Endothelial cell of umbilical vein (primary cell): ENCODE measurements at regions not wholly inside any gene's neighbourhood (a gene's known extent, or its start where the extent isn't known, plus 50 kb on each side); places are given as distances from the start of the nearest gene placed in this dataset.

Experiments
- BruUV-seq: library from RNA; stranded (reverse); fragments of 400-500 nt; replicated peaks from 2 replicates; lab custom pipeline; 2021; lab: Mats Ljungman, UMichigan
- CTCF ChIA-PET: fragments of 300-600, 350-600 bp; sonication (Branson Sonifier 250); formaldehyde crosslinking; loops from one replicate; lab custom pipeline; 2021; ENCODE audit warnings: antibody characterized with exemption, inconsistent platforms; lab: Charles Lee
- POLR2A ChIA-PET: fragments of 300-600, 350-600 bp; sonication (Branson Sonifier 250); formaldehyde crosslinking; loops from one replicate; lab custom pipeline; 2021; ENCODE audit warnings: antibody characterized with exemption, inconsistent platforms; lab: Charles Lee
- DNase-seq: peaks from one replicate; pipeline ENCODE4 v3.0.0-alpha.2; 2011; ENCODE audit warnings: low read depth, low spot score
- FAIRE-seq: peaks from 2 replicates; lab custom pipeline; 2011; peaks lifted over from hg19 to GRCh38; lab: Jason Lieb, UNC
- H2AFZ ChIP-seq: 2 replicates; pipeline ENCODE4 v1.6.0; 2012; ENCODE audit warnings: low read depth, low read length, control low read depth, inconsistent platforms
- H3K27ac ChIP-seq: 2 replicates; pipeline ENCODE4 v1.5.1; 2011; ENCODE audit warnings: low read depth, mild to moderate bottlenecking, control low read depth, low read length, moderate library complexity; ENCODE audit not compliant: insufficient read depth
- H3K27me3 ChIP-seq, 2 experiments: 2 replicates each; pipeline versions ENCODE4 v1.6.0 to v1.6.1; 2011; ENCODE audit warnings: low read length in 2 of 2, mixed read lengths in 1 of 2; ENCODE audit not compliant: control insufficient read depth in 2 of 2, insufficient read depth in 2 of 2
- H3K36me3 ChIP-seq, 2 experiments: 2 replicates in 1 of 2; 3 replicates in 1 of 2; pipeline ENCODE4 v1.5.1; 2011; ENCODE audit warnings: low read length in 2 of 2, mild to moderate bottlenecking in 1 of 2, moderate library complexity in 1 of 2; ENCODE audit not compliant: control insufficient read depth in 2 of 2, insufficient read depth in 2 of 2; ENCODE audit errors: extremely low read depth in 1 of 2
- H3K4me1 ChIP-seq: 3 replicates; pipeline ENCODE4 v1.5.1; 2011; ENCODE audit warnings: mild to moderate bottlenecking, low read length; ENCODE audit not compliant: control insufficient read depth, insufficient read depth; ENCODE audit errors: extremely low read depth
- H3K4me2 ChIP-seq: 2 replicates; pipeline ENCODE4 v1.6.1; 2011; ENCODE audit warnings: low read length, control low read depth, mixed read lengths; ENCODE audit not compliant: insufficient read depth
- H3K4me3 ChIP-seq, 3 experiments: fragments of 200-600 bp in 1 of 3; sonication (generic), shearing (Covaris generic) in 1 of 3; replicated peaks in 1 of 3; 2 replicates each; pipeline ENCODE4 v1.5.1; 2011 to 2016; ENCODE audit warnings: control low read depth in 3 of 3, low read length in 3 of 3, mild to moderate bottlenecking in 2 of 3, inconsistent platforms in 1 of 3, low read depth in 1 of 3, moderate library complexity in 1 of 3; ENCODE audit not compliant: insufficient read depth in 1 of 3
- H3K79me2 ChIP-seq: 2 replicates; pipeline ENCODE4 v1.6.0; 2012; ENCODE audit warnings: low read length, inconsistent platforms; ENCODE audit not compliant: control insufficient read depth, insufficient read depth
- H3K9ac ChIP-seq: replicated peaks from 2 replicates; pipeline ENCODE3; 2011; ENCODE audit warnings: low read length, control low read depth; ENCODE audit not compliant: insufficient read depth; ENCODE audit errors: extremely low read depth
- H3K9me1 ChIP-seq: replicated peaks from 3 replicates; pipeline ENCODE4 v1.6.0; 2011; ENCODE audit warnings: mild to moderate bottlenecking, low read length; ENCODE audit not compliant: control insufficient read depth, insufficient read depth; ENCODE audit errors: extremely low read depth
- H3K9me3 ChIP-seq: replicated peaks from 2 replicates; pipeline ENCODE4 v1.5.1; 2012; ENCODE audit warnings: low read length, inconsistent platforms; ENCODE audit not compliant: control insufficient read depth, insufficient read depth
- H4K20me1 ChIP-seq: replicated peaks from 2 replicates; pipeline ENCODE3; 2011; ENCODE audit warnings: mild to moderate bottlenecking, low read length; ENCODE audit not compliant: control insufficient read depth, insufficient read depth; ENCODE audit errors: extremely low read depth
- EZH2 ChIP-seq: IDR thresholded peaks from 2 replicates; pipeline ENCODE4 v1.6.1; 2012; ENCODE audit warnings: borderline replicate concordance, low read depth, mild to moderate bottlenecking, moderate library complexity, low read length, inconsistent platforms; ENCODE audit not compliant: severe bottlenecking
- FOS ChIP-seq: IDR thresholded peaks from 2 replicates; pipeline ENCODE4 v1.6.1; 2011; ENCODE audit warnings: mild to moderate bottlenecking, low read length, moderate library complexity, borderline replicate concordance; ENCODE audit not compliant: insufficient read depth
- GATA2 ChIP-seq: IDR thresholded peaks from 2 replicates; pipeline ENCODE4 v1.7.0; 2011; ENCODE audit warnings: low read depth, mild to moderate bottlenecking, moderate library complexity, mixed read lengths, low read length; ENCODE audit not compliant: insufficient read length, insufficient read depth
- JUN ChIP-seq: IDR thresholded peaks from 2 replicates; pipeline ENCODE4 v1.6.1; 2011; ENCODE audit warnings: borderline replicate concordance, low read depth; ENCODE audit not compliant: insufficient read length, insufficient read depth
- MYC ChIP-seq: IDR thresholded peaks from one replicate; pipeline ENCODE4 v1.6.1; 2011; ENCODE audit warnings: mild to moderate bottlenecking, low read depth, low read length
- POLR2A ChIP-seq: IDR thresholded peaks from 2 replicates; pipeline ENCODE4 v1.6.1; 2012; ENCODE audit warnings: low read depth, mild to moderate bottlenecking, control low read depth, low read length
- POLR2AphosphoS5 ChIP-seq: IDR thresholded peaks from 2 replicates; pipeline ENCODE4 v1.6.1; 2012; ENCODE audit warnings: low read depth, mild to moderate bottlenecking, control low read depth, low read length, moderate library complexity; ENCODE audit not compliant: insufficient read depth
- dilution Hi-C: fragments of 300-500 bp; cut with MboI; formaldehyde crosslinking; loops from one replicate; pipeline ENCODE4 v1.15.0; 2019; ENCODE audit warnings: low sequenced_read_pairs; ENCODE audit not compliant: extremely low pct_ligation_motif_present
- intact Hi-C: fragments of 100-400 bp; cut with micrococcal nuclease; formaldehyde crosslinking; loops from one replicate; pipeline ENCODE4 v1.10.0; 2022
- TF ChIP-seq, protein P1 (sequence below): IDR thresholded peaks from 2 replicates; pipeline ENCODE4 v1.6.1; 2011; ENCODE audit not compliant: insufficient read depth, insufficient read length
- TF ChIP-seq, protein P2 (sequence below), 2 donors: IDR thresholded peaks; 1 replicate in 1 of 2; 2 replicates in 1 of 2; pipeline ENCODE4 v1.5.1; 2011; ENCODE audit warnings: low read length in 2 of 2, mild to moderate bottlenecking in 2 of 2, moderate library complexity in 2 of 2, control low read depth in 1 of 2, inconsistent platforms in 1 of 2, low read depth in 1 of 2; ENCODE audit not compliant: insufficient read depth in 1 of 2; ENCODE audit errors: extremely low read depth in 1 of 2

DNA sequence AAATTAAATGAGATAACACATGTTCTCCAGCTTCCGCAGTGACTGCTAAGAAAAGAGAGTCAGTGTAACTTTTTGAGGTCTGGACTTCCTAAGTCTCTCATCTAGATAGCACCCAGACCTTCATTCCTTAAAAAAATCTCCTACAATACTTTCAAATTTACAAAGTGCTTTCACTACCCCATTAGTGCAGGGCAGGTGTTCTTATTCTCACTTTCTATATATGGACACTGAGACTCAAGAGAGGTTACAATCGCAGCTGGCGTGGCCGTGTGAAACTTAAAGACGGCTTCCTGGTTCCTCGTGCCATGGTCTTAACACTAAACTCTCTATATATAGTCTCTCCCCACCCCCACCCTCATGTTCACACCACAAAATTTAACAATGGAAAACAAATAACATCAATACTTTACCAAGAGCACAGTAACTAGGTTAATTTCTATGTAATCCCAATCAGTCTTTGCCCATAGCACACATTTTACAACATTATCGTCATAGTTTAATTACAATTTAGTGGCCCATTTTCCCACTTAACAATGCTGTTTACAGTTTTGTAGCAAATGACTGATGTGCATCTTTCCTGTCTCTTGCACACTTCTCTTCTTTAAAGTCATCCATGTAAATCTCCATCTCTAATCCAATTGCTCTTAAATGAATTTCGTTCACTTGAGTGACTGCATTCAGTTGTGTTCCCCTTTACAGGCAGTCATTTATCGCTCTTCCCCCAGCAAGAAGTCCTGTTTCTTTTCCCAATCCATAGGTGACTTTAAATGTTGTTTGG, 78.8 kb upstream of the ARID1B start:
- Histone ChIP-seq H3K36me3 (no peaks in the 10 kb centered on the region), H3K9me1 (no peaks in the 10 kb centered on the region), H3K9ac (no peak overlapping the region), H3K79me2 (no peaks in the 10 kb centered on the region), H2AFZ (no peak overlapping the region), H3K27me3 (peaks cover under 1 to 2% of the 10 kb centered on the region in 2 experiments), H3K9me3 (no peaks in the 10 kb centered on the region), H3K27ac (no peak overlapping the region), H4K20me1 (no peaks in the 10 kb centered on the region), H3K4me3 (no peak overlapping the region), H3K4me1 (peaks cover 12% of the 10 kb centered on the region), H3K4me2 (no peak overlapping the region)
- TF ChIP-seq MYC (no peak), GATA2 (no peak), JUN (no peak), POLR2A (no peak), EZH2 (no peak)
- TF ChIP-seq, protein P1, sequence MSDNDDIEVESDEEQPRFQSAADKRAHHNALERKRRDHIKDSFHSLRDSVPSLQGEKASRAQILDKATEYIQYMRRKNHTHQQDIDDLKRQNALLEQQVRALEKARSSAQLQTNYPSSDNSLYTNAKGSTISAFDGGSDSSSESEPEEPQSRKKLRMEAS = no peak
- BruUV-seq = no TSS peak
- FAIRE-seq = no peak
- intact Hi-C loops = loop anchor here (1.0 to 2.0 kb wide), 2 partner anchors 11 to 78 kb away; partner anchors contain the start of gene ARID1B
- ChIA-PET POLR2A (no interaction called here), CTCF (no interaction called here)
- dilution Hi-C loops = no loop called here
- no peak for DNase-seq

DNA sequence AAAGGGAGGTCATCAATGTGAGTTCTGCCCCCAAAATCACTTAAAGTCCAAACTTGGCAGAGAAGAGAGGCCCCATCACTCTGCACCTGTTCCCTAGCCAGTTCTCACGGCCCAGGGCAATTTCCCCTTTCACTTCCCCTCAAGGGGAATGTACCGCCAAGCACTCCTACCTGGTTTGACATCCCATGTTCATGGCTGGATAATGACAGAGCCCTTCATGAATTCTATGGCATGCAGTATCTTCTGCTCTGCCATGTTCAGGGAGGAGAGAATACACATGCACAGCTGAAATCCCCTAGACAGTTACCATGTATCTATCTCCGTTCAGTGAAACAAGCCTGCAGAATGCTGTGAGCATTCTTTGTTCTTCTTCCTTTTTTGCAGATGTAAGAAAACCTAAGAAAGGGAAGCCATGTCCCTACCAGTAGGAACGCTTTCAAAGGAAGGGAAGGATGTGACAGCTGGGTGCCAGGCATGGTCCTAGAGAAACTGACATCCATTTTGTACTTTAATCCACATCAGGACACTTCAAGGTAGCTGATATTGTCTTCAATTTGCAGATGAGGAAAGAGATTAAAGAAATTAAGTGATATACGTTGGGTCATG, 79.8 kb upstream of the ARID1B start:
- CTCF ChIA-PET = no interaction called here
- POLR2A ChIA-PET = no interaction called here
- no peak for FAIRE-seq

More for the DNA sequence above, 79.8 kb upstream of the ARID1B start:
- no peak overlapping the region for H2AFZ ChIP-seq
- dilution Hi-C loops (no loop called here), intact Hi-C loops (no loop called here)
- BruUV-seq = no TSS peak
- H3K4me1 ChIP-seq = peaks cover 12% of the 10 kb centered on the region
- H3K9me3 ChIP-seq = no peaks in the 10 kb centered on the region
- H3K36me3 ChIP-seq = no peaks in the 10 kb centered on the region
- no peaks in the 10 kb centered on the region for H3K9me1 ChIP-seq
- no peaks in the 10 kb centered on the region for H4K20me1 ChIP-seq
- H3K79me2 ChIP-seq = no peaks in the 10 kb centered on the region
- H3K27me3 ChIP-seq = peaks cover 2% of the 10 kb centered on the region in 2 experiments
- H3K4me3 ChIP-seq = no peak overlapping the region
- no peak overlapping the region for H3K9ac ChIP-seq
- no peak overlapping the region for H3K4me2 ChIP-seq
- no peak for DNase-seq
- H3K27ac ChIP-seq = no peak overlapping the region
- TF ChIP-seq, protein P1 = no peak
- TF ChIP-seq POLR2A (no peak), EZH2 (no peak), POLR2AphosphoS5 (no peak), GATA2 (no peak), JUN (no peak), FOS (no peak)
- TF ChIP-seq, protein P2, sequence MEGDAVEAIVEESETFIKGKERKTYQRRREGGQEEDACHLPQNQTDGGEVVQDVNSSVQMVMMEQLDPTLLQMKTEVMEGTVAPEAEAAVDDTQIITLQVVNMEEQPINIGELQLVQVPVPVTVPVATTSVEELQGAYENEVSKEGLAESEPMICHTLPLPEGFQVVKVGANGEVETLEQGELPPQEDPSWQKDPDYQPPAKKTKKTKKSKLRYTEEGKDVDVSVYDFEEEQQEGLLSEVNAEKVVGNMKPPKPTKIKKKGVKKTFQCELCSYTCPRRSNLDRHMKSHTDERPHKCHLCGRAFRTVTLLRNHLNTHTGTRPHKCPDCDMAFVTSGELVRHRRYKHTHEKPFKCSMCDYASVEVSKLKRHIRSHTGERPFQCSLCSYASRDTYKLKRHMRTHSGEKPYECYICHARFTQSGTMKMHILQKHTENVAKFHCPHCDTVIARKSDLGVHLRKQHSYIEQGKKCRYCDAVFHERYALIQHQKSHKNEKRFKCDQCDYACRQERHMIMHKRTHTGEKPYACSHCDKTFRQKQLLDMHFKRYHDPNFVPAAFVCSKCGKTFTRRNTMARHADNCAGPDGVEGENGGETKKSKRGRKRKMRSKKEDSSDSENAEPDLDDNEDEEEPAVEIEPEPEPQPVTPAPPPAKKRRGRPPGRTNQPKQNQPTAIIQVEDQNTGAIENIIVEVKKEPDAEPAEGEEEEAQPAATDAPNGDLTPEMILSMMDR (IDR thresholded peaks at IDR 0.05; ENCODE audit: extremely low read depth in 1 of 2, insufficient read depth in 1 of 2, low read depth in 1 of 2, low read length in 2 of 2) = no peak
